Smooth muscle cell (in vitro differentiated cells): ENCODE measurements at regions not wholly inside any gene's neighbourhood (a gene's known extent, or its start where the extent isn't known, plus 50 kb on each side); places are given as distances from the start of the nearest gene placed in this dataset.

ENCODE experiments used
- DNase-seq: peaks from one replicate; lab custom pipeline; 2025; ENCODE audit not compliant: unreplicated experiment; lab: John Stamatoyannopoulos, UW
- H2AFZ ChIP-seq: fragments of 200-600 bp; sonication (generic); 2 replicates; pipeline ENCODE4 v1.6.0; 2016; ENCODE audit warnings: antibody characterized with exemption, low read depth, mild to moderate bottlenecking
- H3F3A ChIP-seq: fragments of 200-600 bp; sonication (generic); 2 replicates; pipeline ENCODE4 v1.6.0; 2017; ENCODE audit warnings: antibody characterized with exemption, low read depth
- H3K27ac ChIP-seq: fragments of 200-600 bp; sonication (generic); 2 replicates; pipeline ENCODE4 v1.5.1; 2016; ENCODE audit warnings: low read depth, mild to moderate bottlenecking
- H3K27me3 ChIP-seq: fragments of 200-600 bp; sonication (generic); 2 replicates; pipeline ENCODE4 v1.6.1; 2016; ENCODE audit warnings: low read depth, mild to moderate bottlenecking
- H3K36me3 ChIP-seq: fragments of 200-600 bp; sonication (generic); 2 replicates; pipeline ENCODE4 v1.5.1; 2016; ENCODE audit warnings: low read depth
- H3K4me1 ChIP-seq: fragments of 200-600 bp; sonication (generic); 2 replicates; pipeline ENCODE4 v1.5.1; 2016; ENCODE audit warnings: low read depth
- H3K4me2 ChIP-seq: fragments of 200-600 bp; sonication (generic); 2 replicates; pipeline ENCODE4 v1.6.0; 2016; ENCODE audit warnings: mild to moderate bottlenecking
- H3K4me3 ChIP-seq: fragments of 200-600 bp; sonication (generic); 2 replicates; pipeline ENCODE4 v1.5.1; 2016; ENCODE audit warnings: mild to moderate bottlenecking
- H3K79me2 ChIP-seq: fragments of 200-600 bp; sonication (generic); 2 replicates; pipeline ENCODE4 v1.6.0; 2016; ENCODE audit warnings: low read depth, mild to moderate bottlenecking
- H3K9ac ChIP-seq: fragments of 200-600 bp; sonication (generic); 2 replicates; pipeline ENCODE4 v1.6.0; 2016; ENCODE audit warnings: low read depth
- H3K9me3 ChIP-seq: fragments of 200-600 bp; sonication (generic); replicated peaks from 2 replicates; pipeline ENCODE4 v1.5.1; 2016; ENCODE audit warnings: low read depth
- H4K20me1 ChIP-seq: fragments of 200-600 bp; sonication (generic); 2 replicates; pipeline ENCODE4 v1.6.0; 2016; ENCODE audit warnings: low read depth
- WGBS: methylation state at CpG from one replicate; pipeline ENCODE4 v1.1.7; 2016; ENCODE audit warnings: low lambda C conversion rate; 5-methylcytosine and 5-hydroxymethylcytosine counted together
- TF ChIP-seq, protein P1 (sequence below): fragments of 200-600 bp; sonication (generic); IDR thresholded peaks from 2 replicates; pipeline ENCODE4 v1.5.1; 2017; ENCODE audit warnings: borderline replicate concordance, mild to moderate bottlenecking, antibody characterized with exemption; ENCODE audit not compliant: insufficient read depth, poor library complexity, severe bottlenecking

DNA sequence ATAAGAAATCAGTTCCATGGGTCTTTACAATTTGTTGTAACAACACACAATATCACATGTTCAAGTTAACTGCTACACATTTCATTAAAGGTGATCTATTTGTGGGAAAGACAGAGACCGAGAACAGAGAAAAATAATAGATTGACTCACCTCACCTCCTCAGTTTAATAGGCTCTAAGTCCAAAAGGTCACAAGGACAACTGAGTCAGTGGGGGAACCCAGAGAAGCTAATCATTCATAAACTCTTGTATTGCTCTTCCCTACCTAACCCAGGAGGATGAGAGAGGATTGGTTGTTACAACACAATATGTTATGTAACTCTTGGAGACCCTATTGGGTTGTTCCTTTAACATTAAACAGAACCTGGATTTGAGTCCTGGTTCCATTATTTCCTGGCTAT lies 72.2 kb upstream of the CRY1 start:
- H2AFZ ChIP-seq: no peak overlapping the region
- no peak overlapping the region for H3K9ac ChIP-seq
- DNase-seq: no peak
- no peak overlapping the region for H3K27ac ChIP-seq
- H3K4me2 ChIP-seq: no peak overlapping the region
- H3K36me3 ChIP-seq: no peaks in the 10 kb centered on the region
- no peaks in the 10 kb centered on the region for H3K79me2 ChIP-seq
- 88% methylated on average over 1 of the region's 1 CpG for WGBS
- H3K4me1 ChIP-seq: no peaks in the 10 kb centered on the region
- no peak overlapping the region for H3K4me3 ChIP-seq
- no peaks in the 10 kb centered on the region for H3K9me3 ChIP-seq
- TF ChIP-seq, protein P1, sequence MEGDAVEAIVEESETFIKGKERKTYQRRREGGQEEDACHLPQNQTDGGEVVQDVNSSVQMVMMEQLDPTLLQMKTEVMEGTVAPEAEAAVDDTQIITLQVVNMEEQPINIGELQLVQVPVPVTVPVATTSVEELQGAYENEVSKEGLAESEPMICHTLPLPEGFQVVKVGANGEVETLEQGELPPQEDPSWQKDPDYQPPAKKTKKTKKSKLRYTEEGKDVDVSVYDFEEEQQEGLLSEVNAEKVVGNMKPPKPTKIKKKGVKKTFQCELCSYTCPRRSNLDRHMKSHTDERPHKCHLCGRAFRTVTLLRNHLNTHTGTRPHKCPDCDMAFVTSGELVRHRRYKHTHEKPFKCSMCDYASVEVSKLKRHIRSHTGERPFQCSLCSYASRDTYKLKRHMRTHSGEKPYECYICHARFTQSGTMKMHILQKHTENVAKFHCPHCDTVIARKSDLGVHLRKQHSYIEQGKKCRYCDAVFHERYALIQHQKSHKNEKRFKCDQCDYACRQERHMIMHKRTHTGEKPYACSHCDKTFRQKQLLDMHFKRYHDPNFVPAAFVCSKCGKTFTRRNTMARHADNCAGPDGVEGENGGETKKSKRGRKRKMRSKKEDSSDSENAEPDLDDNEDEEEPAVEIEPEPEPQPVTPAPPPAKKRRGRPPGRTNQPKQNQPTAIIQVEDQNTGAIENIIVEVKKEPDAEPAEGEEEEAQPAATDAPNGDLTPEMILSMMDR: no peak
- H3F3A ChIP-seq: no peaks in the 10 kb centered on the region
- peaks cover 25% of the 10 kb centered on the region for H3K27me3 ChIP-seq
- H4K20me1 ChIP-seq: no peaks in the 10 kb centered on the region

GRCh38 chr12:107167756-107168155 lies 74.4 kb upstream of the CRY1 start:
- Histone ChIP-seq H3K36me3 (no peaks in the 10 kb centered on the region), H3K9me3 (no peaks in the 10 kb centered on the region), H3K4me2 (no peak overlapping the region), H3K27ac (no peak overlapping the region), H3K4me1 (no peaks in the 10 kb centered on the region), H2AFZ (no peak overlapping the region), H4K20me1 (no peaks in the 10 kb centered on the region), H3K4me3 (no peak overlapping the region), H3K9ac (no peak overlapping the region), H3K79me2 (no peaks in the 10 kb centered on the region), H3F3A (no peaks in the 10 kb centered on the region), H3K27me3 (peaks cover 13% of the 10 kb centered on the region)
- no peak for DNase-seq
- WGBS: 68% methylated on average over 3 of the region's 3 CpGs
- TF ChIP-seq, protein P1: no peak

DNA sequence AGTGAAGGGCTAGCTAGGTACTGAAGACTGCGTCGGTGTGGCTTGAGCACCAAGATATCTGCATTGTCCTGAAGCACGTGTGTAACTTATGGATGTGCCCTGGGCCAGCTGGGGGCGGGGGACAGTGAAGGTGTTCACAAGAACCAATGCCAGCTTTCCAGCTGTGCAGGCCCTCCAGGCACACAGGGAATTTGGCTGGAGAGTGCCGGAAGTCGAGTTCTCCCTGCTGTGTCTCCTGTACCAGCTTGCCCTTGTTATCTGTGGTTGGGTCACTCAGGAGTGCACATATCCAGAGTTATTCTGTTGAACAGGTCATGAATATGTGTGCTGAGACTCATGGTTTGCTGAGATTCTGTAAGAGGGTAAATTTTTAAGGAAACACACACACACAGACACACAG lies 75.9 kb upstream of the CRY1 start:
- Histone ChIP-seq H2AFZ (no peak overlapping the region), H3K36me3 (no peaks in the 10 kb centered on the region), H3K4me3 (no peak overlapping the region), H3K4me1 (no peaks in the 10 kb centered on the region), H3K9me3 (no peaks in the 10 kb centered on the region), H4K20me1 (no peaks in the 10 kb centered on the region), H3K79me2 (no peaks in the 10 kb centered on the region), H3K4me2 (no peak overlapping the region), H3F3A (no peaks in the 10 kb centered on the region), H3K27me3 (peaks cover 13% of the 10 kb centered on the region), H3K27ac (no peak overlapping the region), H3K9ac (no peak overlapping the region)
- WGBS: 93% methylated on average over 6 of the region's 6 CpGs
- TF ChIP-seq, protein P1: no peak
- DNase-seq: no peak

- Histone ChIP-seq H3K79me2 (no peaks in the 10 kb centered on the region), H2AFZ (no peak overlapping the region), H3K4me2 (no peak overlapping the region), H3K9me3 (no peaks in the 10 kb centered on the region), H4K20me1 (no peaks in the 10 kb centered on the region), H3K9ac (no peak overlapping the region), H3K27me3 (peaks cover 5% of the 10 kb centered on the region), H3K4me3 (no peak overlapping the region), H3K36me3 (no peaks in the 10 kb centered on the region), H3K4me1 (no peaks in the 10 kb centered on the region), H3F3A (no peaks in the 10 kb centered on the region), H3K27ac (no peak overlapping the region)
- TF ChIP-seq, protein P1: no peak
- no peak for DNase-seq
- 96% methylated on average over 5 of the region's 5 CpGs for WGBS
Measured at GRCh38 chr12:107178776-107179175, 85.4 kb upstream of the CRY1 start.
